ENCODE measurements at regions not wholly inside any gene's neighbourhood (a gene's known extent, or its start where the extent isn't known, plus 50 kb on each side); places are given as distances from the start of the nearest gene placed in this dataset.

GRCh38 chr20:23206061-23206460, 119.9 kb upstream of the CD93 start:
- TF ChIP-seq EZH2phosphoT487 (IDR thresholded peaks at IDR 0.05; ENCODE audit: low read depth), result no peak
- TF ChIP-seq CTCF (IDR thresholded peaks at IDR 0.05; ENCODE audit: low read depth, low read length), result no peak
